Liver (tissue), 8 donors: ENCODE measurements at regions not wholly inside any gene's neighbourhood (a gene's known extent, or its start where the extent isn't known, plus 50 kb on each side); places are given as distances from the start of the nearest gene placed in this dataset.

ENCODE experiments used
- DNase-seq: peaks from one replicate; pipeline ENCODE4 v3.0.0-alpha.2; 2017; ENCODE audit warnings: low spot score
- H3K27ac ChIP-seq, 2 donors: one replicate each; pipeline ENCODE4 v1.7.0; 2013; ENCODE audit warnings: inconsistent platforms in 2 of 2, low read length in 2 of 2, control low read depth in 1 of 2, low read depth in 1 of 2, mild to moderate bottlenecking in 1 of 2
- H3K27me3 ChIP-seq, 4 donors: one replicate each; pipeline versions ENCODE4 v1.6.1 to v1.7.0; 2013; ENCODE audit warnings: low read length in 3 of 4, inconsistent platforms in 1 of 4, mild to moderate bottlenecking in 1 of 4, moderate library complexity in 1 of 4; ENCODE audit not compliant: control insufficient read depth in 4 of 4, insufficient read depth in 4 of 4
- H3K36me3 ChIP-seq, 4 donors: one replicate each; pipeline versions ENCODE4 v1.6.1 to v1.7.0; 2013; ENCODE audit warnings: low read length in 3 of 4, mild to moderate bottlenecking in 3 of 4, low read depth in 1 of 4, moderate library complexity in 1 of 4; ENCODE audit not compliant: control insufficient read depth in 4 of 4, insufficient read depth in 3 of 4
- H3K4me1 ChIP-seq, 4 donors: one replicate each; pipeline versions ENCODE4 v1.6.1 to v1.7.0; 2013; ENCODE audit warnings: low read length in 3 of 4, mild to moderate bottlenecking in 3 of 4, moderate library complexity in 1 of 4; ENCODE audit not compliant: control insufficient read depth in 4 of 4, insufficient read depth in 4 of 4
- H3K4me3 ChIP-seq, 3 donors: one replicate each; pipeline versions ENCODE4 v1.6.1 to v1.7.0; 2013; ENCODE audit warnings: low read length in 3 of 3, control low read depth in 1 of 3, low read depth in 1 of 3, mild to moderate bottlenecking in 1 of 3
- H3K9ac ChIP-seq, 2 donors: one replicate each; pipeline ENCODE4 v1.7.0; 2013; ENCODE audit warnings: low read length in 2 of 2, mild to moderate bottlenecking in 2 of 2, moderate library complexity in 2 of 2, control low read depth in 1 of 2, low read depth in 1 of 2
- H3K9me3 ChIP-seq, 4 donors: one replicate each; pipeline versions ENCODE4 v1.6.1 to v1.7.0; 2013; ENCODE audit warnings: low read length in 3 of 4; ENCODE audit not compliant: control insufficient read depth in 4 of 4
- CTCF ChIP-seq: fragments of 150-350 bp; IDR thresholded peaks from 2 replicates; pipeline ENCODE4 v1.5.1; 2017; ENCODE audit warnings: improper control_type of control experiment, low read depth, low read length; ENCODE audit not compliant: missing input control
- EGR1 ChIP-seq, 2 donors: IDR thresholded peaks; 2 replicates each; pipeline ENCODE4 v1.6.1; 2016 to 2018; ENCODE audit warnings: antibody characterized with exemption in 2 of 2, low read depth in 2 of 2
- FOXA1 ChIP-seq: IDR thresholded peaks from 2 replicates; pipeline ENCODE4 v1.6.1; 2016; ENCODE audit warnings: antibody characterized with exemption
- FOXA2 ChIP-seq: IDR thresholded peaks from 2 replicates; pipeline ENCODE4 v1.6.1; 2016; ENCODE audit warnings: antibody characterized with exemption
- GABPA ChIP-seq, 2 donors: IDR thresholded peaks in 1 of 2; conservative IDR thresholded peaks in 1 of 2; 2 replicates each; pipeline ENCODE4 v1.6.1; 2016; ENCODE audit warnings: antibody characterized with exemption in 2 of 2, mild to moderate bottlenecking in 1 of 2, moderate library complexity in 1 of 2
- HNF4A ChIP-seq, 2 donors: conservative IDR thresholded peaks; 2 replicates each; pipeline ENCODE4 v1.6.1; 2016; ENCODE audit warnings: antibody characterized with exemption in 2 of 2, mild to moderate bottlenecking in 2 of 2
- HNF4G ChIP-seq: IDR thresholded peaks from 2 replicates; pipeline ENCODE4 v1.6.1; 2016; ENCODE audit warnings: antibody characterized with exemption
- JUND ChIP-seq, 2 donors: IDR thresholded peaks; 2 replicates each; pipeline ENCODE4 v1.6.1; 2016; ENCODE audit warnings: antibody characterized with exemption in 2 of 2
- NR2F2 ChIP-seq: IDR thresholded peaks from 2 replicates; pipeline ENCODE4 v1.6.1; 2016; ENCODE audit warnings: antibody characterized with exemption
- RAD21 ChIP-seq, 2 donors: IDR thresholded peaks; 2 replicates each; pipeline ENCODE4 v1.6.1; 2016; ENCODE audit warnings: antibody characterized with exemption in 2 of 2, mild to moderate bottlenecking in 2 of 2
- RXRA ChIP-seq, 2 donors: IDR thresholded peaks; 2 replicates each; pipeline ENCODE4 v1.6.1; 2017 to 2018; ENCODE audit warnings: antibody characterized with exemption in 2 of 2, mild to moderate bottlenecking in 1 of 2
- SP1 ChIP-seq: IDR thresholded peaks from 2 replicates; pipeline ENCODE4 v1.6.1; 2018; ENCODE audit warnings: antibody characterized with exemption, mild to moderate bottlenecking
- TAF1 ChIP-seq: conservative IDR thresholded peaks from 2 replicates; pipeline ENCODE4 v1.6.1; 2016; ENCODE audit warnings: antibody characterized with exemption, mild to moderate bottlenecking
- YY1 ChIP-seq: IDR thresholded peaks from 2 replicates; pipeline ENCODE4 v1.6.1; 2016; ENCODE audit warnings: antibody characterized with exemption, mild to moderate bottlenecking
- WGBS: extraction: QIAGEN DNeasy Blood & Tissue Kit; methylation state at CpG from one replicate; pipeline ENCODE4 v1.1.7; 2013; 5-methylcytosine and 5-hydroxymethylcytosine counted together
- TF ChIP-seq, protein P1 (sequence below): IDR thresholded peaks from 2 replicates; pipeline ENCODE4 v1.6.1; 2016; ENCODE audit warnings: antibody characterized with exemption
- TF ChIP-seq, protein P2 (sequence below): IDR thresholded peaks from 2 replicates; pipeline ENCODE4 v1.6.1; 2016; ENCODE audit warnings: antibody characterized with exemption, mild to moderate bottlenecking
- TF ChIP-seq, protein P3 (sequence below): IDR thresholded peaks from 2 replicates; pipeline ENCODE4 v1.6.1; 2016; ENCODE audit warnings: antibody characterized with exemption
- TF ChIP-seq, protein P4 (sequence below): IDR thresholded peaks from 2 replicates; pipeline ENCODE4 v1.6.1; 2016; ENCODE audit warnings: antibody characterized with exemption
- donor health status: healthy.
- donor health status: healthy.
- donor health status: healthy.
- donor health status: healthy.
- donor health status: healthy.

DNA sequence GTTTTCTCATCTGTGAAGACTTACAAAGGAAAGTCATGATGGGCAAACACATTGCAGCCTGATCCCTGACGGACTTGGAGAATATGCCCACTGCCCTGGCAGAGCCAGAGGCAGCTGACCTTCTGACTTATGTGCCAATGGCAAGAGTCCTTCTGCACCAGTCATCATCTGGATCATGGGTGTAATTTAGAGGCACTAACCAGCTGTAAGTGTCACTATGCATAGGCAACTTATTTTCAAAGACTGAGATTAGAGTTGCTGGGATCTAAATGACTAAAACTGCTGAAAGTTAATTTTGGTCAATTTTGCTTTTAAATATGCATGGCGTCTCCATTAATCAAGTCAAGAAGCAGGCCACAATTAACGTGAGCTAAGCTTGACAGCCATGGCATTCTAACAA is 261.2 kb downstream of the BCL11A start:
- Histone ChIP-seq H3K9me3 (no peaks in the 10 kb centered on the region), H3K27ac (no peak overlapping the region), H3K4me1 (no peaks in the 10 kb centered on the region), H3K36me3 (no peaks in the 10 kb centered on the region), H3K4me3 (no peak overlapping the region), H3K9ac (no peak overlapping the region), H3K27me3 (no peaks in the 10 kb centered on the region)
- WGBS, result 85% methylated on average over 3 of the region's 3 CpGs
- DNase-seq, result no peak
- no peak for TF ChIP-seq FOXA2
- TF ChIP-seq HNF4G, result no peak
- TF ChIP-seq GABPA (IDR thresholded peaks at IDR 0.05 in 1 of 2, conservative IDR thresholded peaks at IDR 0.05 in 1 of 2), result no peak
- TF ChIP-seq RAD21 (IDR thresholded peaks at IDR 0.05), result no peak
- no peak for TF ChIP-seq YY1
- TF ChIP-seq TAF1, result no peak
- TF ChIP-seq CTCF, result no peak
- TF ChIP-seq, protein P1, sequence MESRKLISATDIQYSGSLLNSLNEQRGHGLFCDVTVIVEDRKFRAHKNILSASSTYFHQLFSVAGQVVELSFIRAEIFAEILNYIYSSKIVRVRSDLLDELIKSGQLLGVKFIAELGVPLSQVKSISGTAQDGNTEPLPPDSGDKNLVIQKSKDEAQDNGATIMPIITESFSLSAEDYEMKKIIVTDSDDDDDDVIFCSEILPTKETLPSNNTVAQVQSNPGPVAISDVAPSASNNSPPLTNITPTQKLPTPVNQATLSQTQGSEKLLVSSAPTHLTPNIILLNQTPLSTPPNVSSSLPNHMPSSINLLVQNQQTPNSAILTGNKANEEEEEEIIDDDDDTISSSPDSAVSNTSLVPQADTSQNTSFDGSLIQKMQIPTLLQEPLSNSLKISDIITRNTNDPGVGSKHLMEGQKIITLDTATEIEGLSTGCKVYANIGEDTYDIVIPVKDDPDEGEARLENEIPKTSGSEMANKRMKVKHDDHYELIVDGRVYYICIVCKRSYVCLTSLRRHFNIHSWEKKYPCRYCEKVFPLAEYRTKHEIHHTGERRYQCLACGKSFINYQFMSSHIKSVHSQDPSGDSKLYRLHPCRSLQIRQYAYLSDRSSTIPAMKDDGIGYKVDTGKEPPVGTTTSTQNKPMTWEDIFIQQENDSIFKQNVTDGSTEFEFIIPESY, result no peak
- no peak for TF ChIP-seq RXRA (IDR thresholded peaks at IDR 0.05)
- TF ChIP-seq, protein P2, sequence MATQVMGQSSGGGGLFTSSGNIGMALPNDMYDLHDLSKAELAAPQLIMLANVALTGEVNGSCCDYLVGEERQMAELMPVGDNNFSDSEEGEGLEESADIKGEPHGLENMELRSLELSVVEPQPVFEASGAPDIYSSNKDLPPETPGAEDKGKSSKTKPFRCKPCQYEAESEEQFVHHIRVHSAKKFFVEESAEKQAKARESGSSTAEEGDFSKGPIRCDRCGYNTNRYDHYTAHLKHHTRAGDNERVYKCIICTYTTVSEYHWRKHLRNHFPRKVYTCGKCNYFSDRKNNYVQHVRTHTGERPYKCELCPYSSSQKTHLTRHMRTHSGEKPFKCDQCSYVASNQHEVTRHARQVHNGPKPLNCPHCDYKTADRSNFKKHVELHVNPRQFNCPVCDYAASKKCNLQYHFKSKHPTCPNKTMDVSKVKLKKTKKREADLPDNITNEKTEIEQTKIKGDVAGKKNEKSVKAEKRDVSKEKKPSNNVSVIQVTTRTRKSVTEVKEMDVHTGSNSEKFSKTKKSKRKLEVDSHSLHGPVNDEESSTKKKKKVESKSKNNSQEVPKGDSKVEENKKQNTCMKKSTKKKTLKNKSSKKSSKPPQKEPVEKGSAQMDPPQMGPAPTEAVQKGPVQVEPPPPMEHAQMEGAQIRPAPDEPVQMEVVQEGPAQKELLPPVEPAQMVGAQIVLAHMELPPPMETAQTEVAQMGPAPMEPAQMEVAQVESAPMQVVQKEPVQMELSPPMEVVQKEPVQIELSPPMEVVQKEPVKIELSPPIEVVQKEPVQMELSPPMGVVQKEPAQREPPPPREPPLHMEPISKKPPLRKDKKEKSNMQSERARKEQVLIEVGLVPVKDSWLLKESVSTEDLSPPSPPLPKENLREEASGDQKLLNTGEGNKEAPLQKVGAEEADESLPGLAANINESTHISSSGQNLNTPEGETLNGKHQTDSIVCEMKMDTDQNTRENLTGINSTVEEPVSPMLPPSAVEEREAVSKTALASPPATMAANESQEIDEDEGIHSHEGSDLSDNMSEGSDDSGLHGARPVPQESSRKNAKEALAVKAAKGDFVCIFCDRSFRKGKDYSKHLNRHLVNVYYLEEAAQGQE, result no peak
- no peak for TF ChIP-seq HNF4A (conservative IDR thresholded peaks at IDR 0.05)
- TF ChIP-seq SP1, result no peak
- TF ChIP-seq NR2F2, result no peak
- TF ChIP-seq JUND (IDR thresholded peaks at IDR 0.05), result no peak
- TF ChIP-seq EGR1 (IDR thresholded peaks at IDR 0.05; ENCODE audit: low read depth in 2 of 2), result no peak

DNA sequence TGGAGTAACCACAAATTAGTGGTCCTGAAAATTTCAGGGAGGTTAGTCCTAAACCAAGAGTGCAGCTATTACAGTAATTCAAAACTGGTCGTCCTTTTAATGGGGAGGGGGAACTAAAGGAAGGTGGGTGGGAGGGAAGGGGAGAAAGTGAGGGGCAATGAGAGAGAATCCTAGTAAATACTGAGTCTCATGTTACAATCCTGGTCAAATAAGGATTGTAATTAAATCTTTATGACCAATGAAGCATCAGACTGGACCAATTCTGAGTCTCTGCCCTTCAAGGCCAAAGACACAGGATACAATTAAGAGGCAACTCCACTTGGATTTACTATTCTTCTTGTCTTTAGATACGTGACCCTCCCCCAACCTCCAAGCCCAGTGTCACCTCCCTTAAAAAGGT is 262.9 kb downstream of the BCL11A start:
- no peak overlapping the region for H3K4me3 ChIP-seq
- no peaks in the 10 kb centered on the region for H3K9me3 ChIP-seq
- DNase-seq, result no peak
- no peaks in the 10 kb centered on the region for H3K4me1 ChIP-seq
- H3K27me3 ChIP-seq, result no peaks in the 10 kb centered on the region
- H3K27ac ChIP-seq, result no peak overlapping the region
- WGBS, result 74% methylated on average over 2 of the region's 2 CpGs
- no peak overlapping the region for H3K9ac ChIP-seq
- TF ChIP-seq, protein P3, sequence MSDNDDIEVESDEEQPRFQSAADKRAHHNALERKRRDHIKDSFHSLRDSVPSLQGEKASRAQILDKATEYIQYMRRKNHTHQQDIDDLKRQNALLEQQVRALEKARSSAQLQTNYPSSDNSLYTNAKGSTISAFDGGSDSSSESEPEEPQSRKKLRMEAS, result no peak
- no peak for TF ChIP-seq YY1
- no peak for TF ChIP-seq RAD21 (IDR thresholded peaks at IDR 0.05)
- no peak for TF ChIP-seq GABPA (IDR thresholded peaks at IDR 0.05 in 1 of 2, conservative IDR thresholded peaks at IDR 0.05 in 1 of 2)
- TF ChIP-seq JUND (IDR thresholded peaks at IDR 0.05), result no peak
- no peak for TF ChIP-seq RXRA (IDR thresholded peaks at IDR 0.05)
- no peak for TF ChIP-seq CTCF
- TF ChIP-seq HNF4G, result no peak
- TF ChIP-seq, protein P1, result no peak
- TF ChIP-seq HNF4A (conservative IDR thresholded peaks at IDR 0.05), result no peak
- TF ChIP-seq EGR1 (IDR thresholded peaks at IDR 0.05; ENCODE audit: low read depth in 2 of 2), result no peak
- TF ChIP-seq, protein P4, sequence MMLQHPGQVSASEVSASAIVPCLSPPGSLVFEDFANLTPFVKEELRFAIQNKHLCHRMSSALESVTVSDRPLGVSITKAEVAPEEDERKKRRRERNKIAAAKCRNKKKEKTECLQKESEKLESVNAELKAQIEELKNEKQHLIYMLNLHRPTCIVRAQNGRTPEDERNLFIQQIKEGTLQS, result no peak
- TF ChIP-seq FOXA1, result no peak
- TF ChIP-seq SP1, result no peak
- TF ChIP-seq TAF1, result no peak
- no peaks in the 10 kb centered on the region for H3K36me3 ChIP-seq
